G401.6 (cell line): ENCODE measurements at regions not wholly inside any gene's neighbourhood (a gene's known extent, or its start where the extent isn't known, plus 50 kb on each side); places are given as distances from the start of the nearest gene placed in this dataset.
A peak's percentile ranks its signal among the peaks of the same experiment; 100 is the strongest.
"Not testable (repeated sequence)": the region's sequence is repeated elsewhere in the genome, so short reads cannot be mapped to it uniquely, and the experiment has no call there.

ENCODE experiments used
- FAIRE-seq: peaks from 2 replicates; lab custom pipeline; 2012; peaks lifted over from hg19 to GRCh38; lab: Jason Lieb, UNC

- FAIRE-seq, result no peak
Measured at GRCh38 chr7:86592185-86592584, 51.5 kb upstream of the GRM3 start.

- no peak for FAIRE-seq
Measured at GRCh38 chr7:86574006-86574405, 69.7 kb upstream of the GRM3 start.

- FAIRE-seq, result no peak
Measured at GRCh38 chr7:86558680-86559501, 84.8 kb upstream of the GRM3 start.

- no peak for FAIRE-seq
Measured at GRCh38 chr7:86534641-86535040, 109.1 kb upstream of the GRM3 start.

GRCh38 chr7:86504229-86504628 lies 139.5 kb upstream of the GRM3 start:
- no peak for FAIRE-seq

- no peak for FAIRE-seq
Measured at GRCh38 chr7:86499986-86500385, 143.7 kb upstream of the GRM3 start.

GRCh38 chr7:86485827-86486226 lies 157.9 kb upstream of the GRM3 start:
- FAIRE-seq, result no peak

- FAIRE-seq, result no peak
Measured at GRCh38 chr7:86479144-86479543, 164.6 kb upstream of the GRM3 start.

- no peak for FAIRE-seq
Measured at GRCh38 chr7:86477343-86477935, 166.3 kb upstream of the GRM3 start.

GRCh38 chr7:86470763-86471162 lies 172.9 kb upstream of the GRM3 start:
- FAIRE-seq, result no peak

- peak; percentile 87 for FAIRE-seq
Measured at GRCh38 chr7:86469680-86470295, 173.9 kb upstream of the GRM3 start.

- FAIRE-seq, result no peak
Measured at GRCh38 chr7:86454753-86455152, 189.0 kb upstream of the GRM3 start.

GRCh38 chr7:86453454-86453853 lies 190.3 kb upstream of the GRM3 start:
- no peak for FAIRE-seq

GRCh38 chr7:86448856-86449255 lies 194.9 kb upstream of the GRM3 start:
- no peak for FAIRE-seq

- no peak for FAIRE-seq
Measured at GRCh38 chr7:86445285-86445684, 198.4 kb upstream of the GRM3 start.

GRCh38 chr7:86444245-86444644 lies 199.5 kb upstream of the GRM3 start:
- no peak for FAIRE-seq

- not testable (repeated sequence) for FAIRE-seq
Measured at GRCh38 chr7:86440420-86440819, 203.3 kb upstream of the GRM3 start.

GRCh38 chr7:86437951-86438450 lies 205.7 kb upstream of the GRM3 start:
- FAIRE-seq, result no peak

- FAIRE-seq, result no peak
Measured at GRCh38 chr7:86431761-86432160, 211.9 kb upstream of the GRM3 start.

GRCh38 chr7:86411814-86412213 lies 231.9 kb upstream of the GRM3 start:
- FAIRE-seq, result no peak

GRCh38 chr7:86407291-86407690 lies 236.4 kb upstream of the GRM3 start:
- FAIRE-seq, result no peak

GRCh38 chr7:86391813-86392212 lies 251.9 kb upstream of the GRM3 start:
- no peak for FAIRE-seq

GRCh38 chr7:86375602-86376001 lies 268.1 kb upstream of the GRM3 start:
- not testable (repeated sequence) for FAIRE-seq
